Neural cell (in vitro differentiated cells): ENCODE measurements at regions not wholly inside any gene's neighbourhood (a gene's known extent, or its start where the extent isn't known, plus 50 kb on each side); places are given as distances from the start of the nearest gene placed in this dataset.

Experiments
- H2AFZ ChIP-seq: fragments of 200-600, 300-800 bp; sonication (generic), shearing (Covaris generic); 2 replicates; pipeline ENCODE4 v1.6.0; 2014; ENCODE audit warnings: low read depth, mild to moderate bottlenecking, antibody characterized with exemption, low read length, moderate library complexity
- H3F3A ChIP-seq: fragments of 200-600 bp; shearing (Covaris generic); 2 replicates; pipeline ENCODE4 v1.6.1; 2016; ENCODE audit warnings: mild to moderate bottlenecking, moderate library complexity, mixed read lengths, antibody characterized with exemption, low read length; ENCODE audit not compliant: insufficient read depth, poor library complexity, severe bottlenecking
- H3K27ac ChIP-seq: fragments of 200-600, 300-800 bp; sonication (generic), shearing (Covaris generic); 2 replicates; pipeline ENCODE4 v1.5.1; 2014; ENCODE audit warnings: mild to moderate bottlenecking, low read length, moderate library complexity
- H3K27me3 ChIP-seq: fragments of 300-800, 200-600 bp; sonication (generic), shearing (Covaris generic); 2 replicates; pipeline ENCODE4 v1.6.0; 2014; ENCODE audit warnings: mild to moderate bottlenecking, low read depth, low read length, moderate library complexity; ENCODE audit not compliant: insufficient read depth
- H3K36me3 ChIP-seq: fragments of 300-800, 200-600 bp; sonication (generic), shearing (Covaris generic); 2 replicates; pipeline ENCODE4 v1.5.1; 2014; ENCODE audit warnings: mild to moderate bottlenecking, antibody characterized with exemption, low read length, moderate library complexity; ENCODE audit not compliant: insufficient read depth
- H3K4me2 ChIP-seq: fragments of 300-800, 200-600 bp; sonication (generic), shearing (Covaris generic); 2 replicates; pipeline ENCODE4 v1.6.0; 2014; ENCODE audit warnings: mild to moderate bottlenecking, low read length
- H3K4me3 ChIP-seq: fragments of 300-800, 200-600 bp; sonication (generic), shearing (Covaris generic); 2 replicates; pipeline ENCODE4 v1.5.1; 2014; ENCODE audit warnings: mild to moderate bottlenecking, low read length, moderate library complexity
- H3K79me2 ChIP-seq: fragments of 200-600 bp; shearing (Covaris generic); replicated peaks from 2 replicates; pipeline ENCODE4 v1.6.0; 2014; ENCODE audit warnings: mild to moderate bottlenecking, low read length, moderate library complexity; ENCODE audit not compliant: insufficient read depth
- H3K9ac ChIP-seq: fragments of 300-800, 200-600 bp; sonication (generic), shearing (Covaris generic); 2 replicates; pipeline ENCODE4 v1.6.1; 2016; ENCODE audit warnings: mild to moderate bottlenecking, low read length, mixed read lengths
- H3K9me2 ChIP-seq: fragments of 200-600 bp; shearing (Covaris generic); 2 replicates; pipeline ENCODE4 v1.6.1; 2016; ENCODE audit warnings: mild to moderate bottlenecking, low read length, mixed read lengths; ENCODE audit not compliant: insufficient read depth
- H3K9me3 ChIP-seq: fragments of 200-600, 300-800 bp; sonication (generic), shearing (Covaris generic); 2 replicates; pipeline ENCODE4 v1.6.1; 2016; ENCODE audit warnings: mild to moderate bottlenecking, mixed run types, low read length, moderate library complexity, mixed read lengths
- H4K20me1 ChIP-seq: fragments of 200-600 bp; shearing (Covaris generic); 2 replicates; pipeline ENCODE4 v1.6.1; 2016; ENCODE audit warnings: mild to moderate bottlenecking, mixed run types; ENCODE audit not compliant: insufficient read depth
- CTCF ChIP-seq: fragments of 450-650 bp; IDR thresholded peaks from 2 replicates; pipeline ENCODE4 v1.5.1; 2014; ENCODE audit warnings: antibody characterized with exemption, mild to moderate bottlenecking, moderate library complexity; ENCODE audit not compliant: poor library complexity, severe bottlenecking
- EP300 ChIP-seq: fragments of 450-650 bp; conservative IDR thresholded peaks from 2 replicates; pipeline ENCODE4 v1.6.1; 2014; ENCODE audit warnings: antibody characterized with exemption, mild to moderate bottlenecking, moderate library complexity; ENCODE audit not compliant: poor library complexity, severe bottlenecking
- EZH2 ChIP-seq: fragments of 200-600, 300-800 bp; shearing (Covaris generic), sonication (generic); IDR thresholded peaks from 2 replicates; pipeline ENCODE4 v1.6.1; 2014; ENCODE audit warnings: antibody characterized with exemption, low read length, borderline replicate concordance, mild to moderate bottlenecking; ENCODE audit not compliant: insufficient read depth, poor library complexity, severe bottlenecking
- MXI1 ChIP-seq: fragments of 450-650 bp; conservative IDR thresholded peaks from 2 replicates; pipeline ENCODE4 v1.6.1; 2014; ENCODE audit warnings: antibody characterized with exemption, mild to moderate bottlenecking; ENCODE audit not compliant: poor library complexity, severe bottlenecking
- POLR2AphosphoS5 ChIP-seq: IDR thresholded peaks from 2 replicates; pipeline ENCODE4 v1.6.1; 2012
- RAD21 ChIP-seq: fragments of 450-650 bp; conservative IDR thresholded peaks from 2 replicates; pipeline ENCODE4 v1.6.1; 2014; ENCODE audit warnings: antibody characterized with exemption, mild to moderate bottlenecking, moderate library complexity
- REST ChIP-seq: IDR thresholded peaks from 2 replicates; pipeline ENCODE4 v1.6.1; 2012; ENCODE audit warnings: borderline replicate concordance
- SMC3 ChIP-seq: fragments of 450-650 bp; conservative IDR thresholded peaks from 2 replicates; pipeline ENCODE4 v1.6.1; 2014; ENCODE audit warnings: antibody characterized with exemption, mild to moderate bottlenecking, moderate library complexity; ENCODE audit not compliant: poor library complexity
- TAF1 ChIP-seq: IDR thresholded peaks from 2 replicates; pipeline ENCODE4 v1.6.1; 2012; ENCODE audit warnings: low read depth

- TF ChIP-seq REST (no peak), SMC3 (no peak), EZH2 (no peak), TAF1 (no peak), MXI1 (no peak), CTCF (no peak), POLR2AphosphoS5 (no peak), RAD21 (no peak), EP300 (no peak)
- H4K20me1 ChIP-seq: no peaks in the 10 kb centered on the region
- H3K79me2 ChIP-seq: no peaks in the 10 kb centered on the region
- no peak overlapping the region for H3K4me3 ChIP-seq
- H3F3A ChIP-seq: no peaks in the 10 kb centered on the region
- H3K9me3 ChIP-seq: no peaks in the 10 kb centered on the region
- H2AFZ ChIP-seq: no peak overlapping the region
- H3K27me3 ChIP-seq: no peaks in the 10 kb centered on the region
- H3K36me3 ChIP-seq: no peaks in the 10 kb centered on the region
- H3K4me2 ChIP-seq: no peak overlapping the region
- no peak overlapping the region for H3K27ac ChIP-seq
- H3K9me2 ChIP-seq: no peaks in the 10 kb centered on the region
- no peak overlapping the region for H3K9ac ChIP-seq
These were observed 59.9 kb upstream of the CORO2B start for GRCh38 chr15:68518785-68519430.

- Histone ChIP-seq H3K9me2 (no peaks in the 10 kb centered on the region), H3K27ac (no peak overlapping the region), H3K79me2 (no peaks in the 10 kb centered on the region), H3K36me3 (no peaks in the 10 kb centered on the region), H3K4me3 (no peak overlapping the region), H3K9ac (no peak overlapping the region), H4K20me1 (no peaks in the 10 kb centered on the region), H3K4me2 (no peak overlapping the region), H3F3A (no peaks in the 10 kb centered on the region), H3K27me3 (no peaks in the 10 kb centered on the region), H2AFZ (no peak overlapping the region), H3K9me3 (no peaks in the 10 kb centered on the region)
- no peak for TF ChIP-seq REST
- no peak for TF ChIP-seq POLR2AphosphoS5
- no peak for TF ChIP-seq SMC3
- TF ChIP-seq EZH2: no peak
- TF ChIP-seq EP300: no peak
- no peak for TF ChIP-seq MXI1
- no peak for TF ChIP-seq CTCF
These were observed 53.8 kb upstream of the CORO2B start for GRCh38 chr15:68524753-68525584.
